Testis (tissue), 2 donors: ENCODE measurements at regions not wholly inside any gene's neighbourhood (a gene's known extent, or its start where the extent isn't known, plus 50 kb on each side); places are given as distances from the start of the nearest gene placed in this dataset.

Experiments used
- DNase-seq: peaks from one replicate; pipeline ENCODE4 v3.0.0-alpha.2; 2019
- H3K27ac ChIP-seq, 2 donors: fragments of 200-600 bp; sonication (generic); one replicate each; pipeline ENCODE4 v1.5.1; 2019
- H3K27me3 ChIP-seq: fragments of 200-600 bp; sonication (generic); one replicate; pipeline ENCODE4 v1.5.1; 2019
- H3K36me3 ChIP-seq: fragments of 200-600 bp; sonication (generic); one replicate; pipeline ENCODE4 v1.5.1; 2017; ENCODE audit warnings: low read depth; ENCODE audit errors: missing control alignments
- H3K4me1 ChIP-seq: fragments of 200-600 bp; sonication (generic); one replicate; pipeline ENCODE4 v1.5.1; 2019
- H3K4me3 ChIP-seq, 2 donors: fragments of 200-600 bp; sonication (generic); one replicate each; pipeline ENCODE4 v1.5.1; 2017 to 2019
- H3K9me3 ChIP-seq: fragments of 200-600 bp; sonication (generic); one replicate; pipeline ENCODE4 v1.5.1; 2017
- CTCF ChIP-seq, 3 experiments: fragments of 450-650 bp in 2 of 3; fragments of 200-600 bp in 1 of 3; sonication (generic) in 1 of 3; IDR thresholded peaks; one replicate each; pipeline ENCODE4 v1.5.1; 2016 to 2019; ENCODE audit warnings: antibody characterized with exemption in 3 of 3, mild to moderate bottlenecking in 2 of 3, moderate library complexity in 1 of 3
- POLR2A ChIP-seq: fragments of 450-650 bp; IDR thresholded peaks from one replicate; pipeline ENCODE4 v1.6.1; 2017; ENCODE audit warnings: antibody characterized with exemption, mild to moderate bottlenecking, moderate library complexity
- WGBS, 2 donors: methylation state at CpG; one replicate each; pipeline ENCODE4 v1.1.5; 2018; 5-methylcytosine and 5-hydroxymethylcytosine counted together
- intact Hi-C: fragments of 100-400 bp; cut with DNase I; formaldehyde crosslinking; loops from one replicate; pipeline ENCODE4 v1.15.1; 2023; ENCODE audit warnings: low total_unique reads

- Histone ChIP-seq H3K27me3 (no peaks in the 10 kb centered on the region), H3K4me1 (no peaks in the 10 kb centered on the region), H3K36me3 (no peaks in the 10 kb centered on the region), H3K9me3 (no peaks in the 10 kb centered on the region), H3K27ac (no peak overlapping the region), H3K4me3 (no peak overlapping the region)
- no peak for DNase-seq
- intact Hi-C loops = no loop called here
- TF ChIP-seq CTCF (IDR thresholded peaks at IDR 0.05) = no peak
- TF ChIP-seq POLR2A = no peak
These were observed 563.4 kb downstream of the BCL11B start for GRCh38 chr14:98708555-98708954.

GRCh38 chr14:98711453-98711852 lies 560.5 kb downstream of the BCL11B start:
- Histone ChIP-seq H3K36me3 (no peaks in the 10 kb centered on the region), H3K4me1 (no peaks in the 10 kb centered on the region), H3K4me3 (no peak overlapping the region), H3K9me3 (no peaks in the 10 kb centered on the region), H3K27me3 (no peaks in the 10 kb centered on the region), H3K27ac (no peak overlapping the region)
- TF ChIP-seq POLR2A = no peak
- DNase-seq = no peak
- intact Hi-C loops = no loop called here
- 62 to 74% methylated on average over 2 of the region's 2 CpGs for WGBS, 2 donors

GRCh38 chr14:98714626-98715425 lies 557.2 kb downstream of the BCL11B start:
- no peak for TF ChIP-seq CTCF (IDR thresholded peaks at IDR 0.05)
- TF ChIP-seq POLR2A = no peak
- no peaks in the 10 kb centered on the region for H3K4me1 ChIP-seq
- no peaks in the 10 kb centered on the region for H3K9me3 ChIP-seq
- no peaks in the 10 kb centered on the region for H3K27me3 ChIP-seq
- no peak overlapping the region for H3K4me3 ChIP-seq
- DNase-seq = no peak
- intact Hi-C loops = no loop called here
- H3K36me3 ChIP-seq = no peaks in the 10 kb centered on the region
- H3K27ac ChIP-seq = no peak overlapping the region
- WGBS, 2 donors = 46 to 58% methylated on average over 8 of the region's 8 CpGs

- no peak overlapping the region for H3K27ac ChIP-seq
- TF ChIP-seq CTCF (IDR thresholded peaks at IDR 0.05) = no peak
- TF ChIP-seq POLR2A = no peak
- H3K9me3 ChIP-seq = no peaks in the 10 kb centered on the region
- no peaks in the 10 kb centered on the region for H3K36me3 ChIP-seq
- H3K27me3 ChIP-seq = no peaks in the 10 kb centered on the region
- WGBS, 2 donors = 96% methylated on average over 7 of the region's 7 CpGs; no CpG with 5 or more reads in 1 of the 2 donors
- no peaks in the 10 kb centered on the region for H3K4me1 ChIP-seq
- intact Hi-C loops = no loop called here
- no peak overlapping the region for H3K4me3 ChIP-seq
- no peak for DNase-seq
These were observed 555.9 kb downstream of the BCL11B start for GRCh38 chr14:98716133-98716532.

GRCh38 chr14:98721061-98721460 lies 550.9 kb downstream of the BCL11B start:
- TF ChIP-seq CTCF (IDR thresholded peaks at IDR 0.05) (no peak), POLR2A (no peak)
- no peaks in the 10 kb centered on the region for H3K27me3 ChIP-seq
- WGBS, 2 donors = 35 to 50% methylated on average over 1 of the region's 1 CpG
- H3K36me3 ChIP-seq = no peaks in the 10 kb centered on the region
- no peaks in the 10 kb centered on the region for H3K9me3 ChIP-seq
- H3K4me3 ChIP-seq = no peak overlapping the region
- no peaks in the 10 kb centered on the region for H3K4me1 ChIP-seq
- no peak overlapping the region for H3K27ac ChIP-seq
- intact Hi-C loops = no loop called here
- no peak for DNase-seq
